Peyer's patch (tissue), 4 donors: ENCODE measurements at regions not wholly inside any gene's neighbourhood (a gene's known extent, or its start where the extent isn't known, plus 50 kb on each side); places are given as distances from the start of the nearest gene placed in this dataset.

ENCODE experiments used
- CTCF ChIP-seq, 6 experiments: fragments of 450-650 bp in 4 of 6; fragments of 200-600 bp in 2 of 6; sonication (generic) in 1 of 6; IDR thresholded peaks; one replicate each; pipeline ENCODE4 v1.5.1; 2017 to 2019; ENCODE audit warnings: antibody characterized with exemption in 6 of 6, mild to moderate bottlenecking in 3 of 6, moderate library complexity in 1 of 6
- POLR2A ChIP-seq, 2 donors: fragments of 450-650 bp; IDR thresholded peaks; one replicate each; pipeline ENCODE4 v1.5.1; 2017; ENCODE audit warnings: antibody characterized with exemption in 2 of 2, mild to moderate bottlenecking in 2 of 2, moderate library complexity in 2 of 2

DNA sequence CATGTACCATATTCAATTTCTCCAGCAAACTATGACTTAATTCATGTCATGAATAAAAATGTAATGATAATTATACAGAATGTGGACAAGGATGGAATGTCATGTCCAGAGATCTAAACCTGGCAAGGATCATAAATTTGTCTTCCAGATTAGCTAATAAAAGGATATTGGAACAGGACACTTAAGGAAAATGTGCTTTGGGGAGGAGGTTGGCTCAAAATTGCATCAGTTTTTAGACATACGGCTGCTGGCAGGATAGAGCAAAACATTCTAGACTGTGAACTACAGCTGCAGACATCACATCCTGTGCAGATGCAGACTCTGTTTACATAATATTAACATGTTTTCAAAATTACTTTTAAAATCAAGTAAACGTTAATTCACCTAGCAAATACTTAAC, 248.4 kb downstream of the TLR4 start:
- TF ChIP-seq CTCF (IDR thresholded peaks at IDR 0.05) (no peak), POLR2A (IDR thresholded peaks at IDR 0.05) (no peak)
